MM.1S (cell line): ENCODE measurements at regions not wholly inside any gene's neighbourhood (a gene's known extent, or its start where the extent isn't known, plus 50 kb on each side); places are given as distances from the start of the nearest gene placed in this dataset.

Source experiments
- EZH2 ChIP-seq: fragments of 300-600 bp; sonication (generic); optimal IDR thresholded peaks from 2 replicates; pipeline ENCODE3; 2017; ENCODE audit warnings: low read depth, mild to moderate bottlenecking, antibody characterized with exemption, low read length, mixed read lengths
- TF ChIP-seq, protein P1 (sequence below): fragments of 300-600 bp; sonication (generic); IDR thresholded peaks from 2 replicates; pipeline ENCODE4 v1.5.1; 2016; ENCODE audit warnings: antibody characterized with exemption, low read length, mixed read lengths

DNA sequence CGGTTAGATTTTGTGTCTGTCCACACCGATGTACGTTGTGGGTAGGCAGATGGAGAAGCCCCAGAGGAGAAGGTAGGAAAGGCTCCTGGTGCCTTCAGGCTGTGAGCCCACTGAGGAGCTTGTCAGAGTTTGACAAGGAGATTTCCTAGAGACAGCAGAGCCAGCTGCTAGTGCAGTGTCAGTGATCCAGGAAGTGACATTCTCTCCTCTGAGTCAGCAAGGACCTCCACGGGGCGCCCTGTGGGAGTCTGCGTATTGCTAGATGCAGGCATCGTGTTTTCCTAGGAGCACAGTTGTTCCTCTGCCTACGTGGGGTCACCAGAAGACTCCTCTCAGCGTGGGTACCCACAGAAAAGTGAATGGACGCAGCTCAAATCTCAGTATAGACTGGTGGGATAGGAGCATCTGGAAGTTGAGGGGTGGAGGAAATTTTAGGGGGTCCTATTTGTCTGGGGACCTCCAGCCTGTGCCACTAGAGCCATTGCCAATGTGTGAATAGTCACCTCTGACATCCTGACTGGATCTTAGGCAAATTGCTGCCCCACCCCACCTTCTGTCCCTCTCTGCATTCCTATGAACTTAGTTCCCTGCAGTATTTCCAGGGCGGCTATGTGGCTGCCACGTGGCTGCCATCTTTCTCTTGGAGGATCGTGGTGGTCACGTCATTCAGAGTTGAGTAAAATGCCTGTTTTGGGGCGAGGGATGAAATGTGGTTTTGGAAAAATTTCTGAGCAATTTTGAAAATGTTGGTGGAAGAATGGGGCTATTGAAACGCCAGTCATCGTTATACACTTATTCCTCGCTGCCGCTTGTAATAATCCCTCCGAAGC lies 84.8 kb upstream of the KLHL25 start:
- TF ChIP-seq, protein P1, sequence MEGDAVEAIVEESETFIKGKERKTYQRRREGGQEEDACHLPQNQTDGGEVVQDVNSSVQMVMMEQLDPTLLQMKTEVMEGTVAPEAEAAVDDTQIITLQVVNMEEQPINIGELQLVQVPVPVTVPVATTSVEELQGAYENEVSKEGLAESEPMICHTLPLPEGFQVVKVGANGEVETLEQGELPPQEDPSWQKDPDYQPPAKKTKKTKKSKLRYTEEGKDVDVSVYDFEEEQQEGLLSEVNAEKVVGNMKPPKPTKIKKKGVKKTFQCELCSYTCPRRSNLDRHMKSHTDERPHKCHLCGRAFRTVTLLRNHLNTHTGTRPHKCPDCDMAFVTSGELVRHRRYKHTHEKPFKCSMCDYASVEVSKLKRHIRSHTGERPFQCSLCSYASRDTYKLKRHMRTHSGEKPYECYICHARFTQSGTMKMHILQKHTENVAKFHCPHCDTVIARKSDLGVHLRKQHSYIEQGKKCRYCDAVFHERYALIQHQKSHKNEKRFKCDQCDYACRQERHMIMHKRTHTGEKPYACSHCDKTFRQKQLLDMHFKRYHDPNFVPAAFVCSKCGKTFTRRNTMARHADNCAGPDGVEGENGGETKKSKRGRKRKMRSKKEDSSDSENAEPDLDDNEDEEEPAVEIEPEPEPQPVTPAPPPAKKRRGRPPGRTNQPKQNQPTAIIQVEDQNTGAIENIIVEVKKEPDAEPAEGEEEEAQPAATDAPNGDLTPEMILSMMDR, result no peak
- TF ChIP-seq EZH2, result no peak
